NCI-H187 treated with DMSO at 0.1 percent for 48 hours (cell line): ENCODE measurements at regions not wholly inside any gene's neighbourhood (a gene's known extent, or its start where the extent isn't known, plus 50 kb on each side); places are given as distances from the start of the nearest gene placed in this dataset.
A peak's percentile ranks its signal among the peaks of the same experiment; 100 is the strongest.
"Not testable (repeated sequence)": the region's sequence is repeated elsewhere in the genome, so short reads cannot be mapped to it uniquely, and the experiment has no call there.

Experiments used
- DNase-seq: peaks from one replicate; lab custom pipeline; 2025; lab: John Stamatoyannopoulos, UW

GRCh38 chr21:17679002-17679600 lies 66.4 kb upstream of the BTG3 start:
- DNase-seq: peak; percentile 84

- DNase-seq: not testable (repeated sequence)
Measured at GRCh38 chr21:17676930-17677329, 64.2 kb upstream of the BTG3 start.

- no peak for DNase-seq
Measured at GRCh38 chr21:17674106-17674505, 61.4 kb upstream of the BTG3 start.

- no peak for DNase-seq
Measured at GRCh38 chr21:17673261-17674020, 60.7 kb upstream of the BTG3 start.

- no peak for DNase-seq
Measured at GRCh38 chr21:17671733-17672132, 59.0 kb upstream of the BTG3 start.

GRCh38 chr21:17668479-17669140 lies 55.9 kb upstream of the BTG3 start:
- DNase-seq: no peak

- DNase-seq: no peak
Measured at GRCh38 chr21:17667256-17667655, 54.6 kb upstream of the BTG3 start.
